ENCODE measurements at regions not wholly inside any gene's neighbourhood (a gene's known extent, or its start where the extent isn't known, plus 50 kb on each side); places are given as distances from the start of the nearest gene placed in this dataset.

- no peak overlapping the region for H3K27ac ChIP-seq
- no peaks in the 10 kb centered on the region for H3K9me3 ChIP-seq
- H3K4me3 ChIP-seq: no peak overlapping the region
- no peak for TF ChIP-seq CTCF (IDR thresholded peaks at IDR 0.05)
- no peaks in the 10 kb centered on the region for H3K36me3 ChIP-seq
- DNase-seq: no peak
- peaks cover 0 to 4% (median 2%) of the 10 kb centered on the region in 4 donors for H3K4me1 ChIP-seq
- H3K27me3 ChIP-seq: peaks cover 0 to 3% of the 10 kb centered on the region in 2 donors
- intact Hi-C loops (cut with DNase I; ENCODE audit: low total_unique reads): no loop called here
Measured at GRCh38 chr18:26662996-26663395, 114.6 kb upstream of the KCTD1 start.

GRCh38 chr18:26657631-26658581, 109.6 kb upstream of the KCTD1 start:
- Histone ChIP-seq H3K9me3 (no peaks in the 10 kb centered on the region), H3K27ac (peak overlapping the region; percentile 86 to 87), H3K36me3 (no peaks in the 10 kb centered on the region), H3K4me1 (peaks cover 0 to 20% (median 16%) of the 10 kb centered on the region in 4 donors), H3K27me3 (no peaks in the 10 kb centered on the region), H3K4me3 (peak overlapping the region; percentile 76 to 91)
- TF ChIP-seq CTCF (IDR thresholded peaks at IDR 0.05): no peak
- DNase-seq: no peak
- intact Hi-C loops (cut with DNase I; ENCODE audit: low total_unique reads): loop anchor here (2.0 kb wide), 1 partner anchor 109 kb away; the partner anchor contains the start of gene KCTD1

- Histone ChIP-seq H3K27ac (peak overlapping the region; percentile 86 to 87), H3K27me3 (no peaks in the 10 kb centered on the region), H3K9me3 (no peaks in the 10 kb centered on the region), H3K4me3 (peak overlapping the region; percentile 76 to 91), H3K36me3 (no peaks in the 10 kb centered on the region), H3K4me1 (peaks cover 0 to 20% (median 16%) of the 10 kb centered on the region in 4 donors)
- peak; percentile 60 to 80 for DNase-seq
- no peak for TF ChIP-seq CTCF (IDR thresholded peaks at IDR 0.05)
- intact Hi-C loops (cut with DNase I; ENCODE audit: low total_unique reads): loop anchor here (2.0 kb wide), 1 partner anchor 108 kb away; the partner anchor contains the start of gene KCTD1
Measured at GRCh38 chr18:26656944-26657536, 108.7 kb upstream of the KCTD1 start.

GRCh38 chr18:26656431-26656943, 108.1 kb upstream of the KCTD1 start:
- no peak for DNase-seq
- Histone ChIP-seq H3K36me3 (no peaks in the 10 kb centered on the region), H3K9me3 (no peaks in the 10 kb centered on the region), H3K4me3 (peak overlapping the region; percentile 76 to 91), H3K27ac (peak overlapping the region; percentile 86 to 87), H3K4me1 (peaks cover 0 to 20% (median 16%) of the 10 kb centered on the region in 4 donors), H3K27me3 (no peaks in the 10 kb centered on the region)
- intact Hi-C loops (cut with DNase I; ENCODE audit: low total_unique reads): loop anchor here (2.0 kb wide), 1 partner anchor 108 kb away; the partner anchor contains the start of gene KCTD1
- no peak for TF ChIP-seq CTCF (IDR thresholded peaks at IDR 0.05)

GRCh38 chr18:26655525-26656430, 107.4 kb upstream of the KCTD1 start:
- Histone ChIP-seq H3K27ac (peak overlapping the region; percentile 86 to 87), H3K4me1 (peaks cover 0 to 24% (median 18%) of the 10 kb centered on the region in 4 donors), H3K36me3 (no peaks in the 10 kb centered on the region), H3K27me3 (no peaks in the 10 kb centered on the region), H3K4me3 (peak overlapping the region; percentile 76 to 91), H3K9me3 (no peaks in the 10 kb centered on the region)
- peak; percentile 39 to 74 for DNase-seq
- TF ChIP-seq CTCF (IDR thresholded peaks at IDR 0.05): peak; percentile 9 to 19
- intact Hi-C loops (cut with DNase I; ENCODE audit: low total_unique reads): loop anchor here (2.0 kb wide), 1 partner anchor 107 kb away; the partner anchor contains the start of gene KCTD1
